ENCODE measurements at regions not wholly inside any gene's neighbourhood (a gene's known extent, or its start where the extent isn't known, plus 50 kb on each side); places are given as distances from the start of the nearest gene placed in this dataset.

DNA sequence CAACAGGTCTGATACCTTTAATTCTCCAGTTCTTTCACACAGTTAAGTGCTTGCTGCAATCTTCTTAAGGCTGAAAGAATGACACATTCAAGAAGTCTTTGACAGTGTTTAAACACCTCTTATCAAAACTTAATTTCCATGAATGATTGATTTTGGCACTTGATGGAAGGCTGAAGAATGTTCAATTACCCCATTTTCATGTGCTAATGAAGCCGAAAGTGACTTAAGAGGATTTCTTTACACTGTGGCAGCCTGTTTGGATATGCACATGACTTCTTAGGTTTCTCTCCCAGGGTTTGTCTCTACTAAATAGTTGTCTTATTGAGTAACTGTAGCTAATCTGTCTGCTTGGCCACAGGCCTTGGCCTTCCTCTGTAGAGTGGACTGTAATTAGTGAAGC is 81.1 kb upstream of the PRDM1 start:
- H3K27me3 ChIP-seq (ENCODE audit: control insufficient read depth, insufficient read depth, low read length), result peaks cover 5% of the 10 kb centered on the region
- no peaks in the 10 kb centered on the region for H3K9me3 ChIP-seq (ENCODE audit: control insufficient read depth, insufficient read depth, low read length)
- no peak overlapping the region for H3K4me3 ChIP-seq (ENCODE audit: low read depth, low read length)
- no peak overlapping the region for H3K27ac ChIP-seq (ENCODE audit: low read depth, low read length)
- DNase-seq (ENCODE audit: low read depth in 4 of 6, low spot score in 6 of 6), result no peak
- WGBS (ENCODE audit: insufficient coverage), result no CpG with 5 or more reads among the region's 1 CpG
- no peaks in the 10 kb centered on the region for H3K36me3 ChIP-seq (ENCODE audit: control insufficient read depth, insufficient read depth, low read length)
- H3K4me1 ChIP-seq (ENCODE audit: control insufficient read depth, insufficient read depth, low read length), result no peaks in the 10 kb centered on the region

DNA sequence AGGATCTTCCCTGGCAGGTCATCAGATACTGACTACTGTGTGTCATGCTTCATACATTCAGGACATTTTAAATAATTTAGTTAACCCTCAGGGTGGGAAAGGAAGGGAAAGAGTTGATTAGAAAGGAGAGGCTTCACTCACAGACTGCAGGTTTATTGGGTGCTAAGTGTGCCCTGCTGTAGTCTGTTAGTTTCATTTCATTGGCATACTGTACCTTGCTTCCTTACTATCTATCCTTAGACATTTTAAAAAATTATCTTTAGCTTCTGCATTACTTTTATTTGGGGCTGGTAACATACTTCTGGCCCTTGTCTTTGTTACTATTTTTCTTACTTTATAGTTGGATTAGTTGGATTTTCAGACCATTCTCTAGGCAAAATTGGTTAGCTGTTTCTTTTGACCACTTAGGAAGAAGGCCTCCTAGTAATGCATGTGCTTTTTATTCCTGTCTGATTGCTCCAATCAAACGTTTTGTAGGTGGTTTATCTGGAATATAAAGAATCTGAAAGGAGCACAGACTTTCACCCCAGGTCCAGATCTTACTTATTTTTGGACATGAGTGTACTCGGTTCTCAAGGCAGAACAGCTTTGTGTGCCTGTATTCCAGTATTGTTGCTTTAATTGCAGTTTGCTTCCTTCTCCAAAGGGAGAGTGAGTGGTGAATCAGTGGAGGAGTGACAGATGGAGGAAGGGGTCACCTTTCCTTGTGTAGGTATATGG is 82.7 kb upstream of the PRDM1 start:
- H3K27ac ChIP-seq (ENCODE audit: low read depth, low read length), result no peak overlapping the region
- no peaks in the 10 kb centered on the region for H3K9me3 ChIP-seq (ENCODE audit: control insufficient read depth, insufficient read depth, low read length)
- H3K36me3 ChIP-seq (ENCODE audit: control insufficient read depth, insufficient read depth, low read length), result no peaks in the 10 kb centered on the region
- no peak overlapping the region for H3K4me3 ChIP-seq (ENCODE audit: low read depth, low read length)
- no peaks in the 10 kb centered on the region for H3K4me1 ChIP-seq (ENCODE audit: control insufficient read depth, insufficient read depth, low read length)
- peaks cover 14% of the 10 kb centered on the region for H3K27me3 ChIP-seq (ENCODE audit: control insufficient read depth, insufficient read depth, low read length)
- 29% methylated on average over 2 of the region's 2 CpGs for WGBS (ENCODE audit: insufficient coverage)
- DNase-seq (ENCODE audit: low read depth in 4 of 6, low spot score in 6 of 6), result no peak

DNA sequence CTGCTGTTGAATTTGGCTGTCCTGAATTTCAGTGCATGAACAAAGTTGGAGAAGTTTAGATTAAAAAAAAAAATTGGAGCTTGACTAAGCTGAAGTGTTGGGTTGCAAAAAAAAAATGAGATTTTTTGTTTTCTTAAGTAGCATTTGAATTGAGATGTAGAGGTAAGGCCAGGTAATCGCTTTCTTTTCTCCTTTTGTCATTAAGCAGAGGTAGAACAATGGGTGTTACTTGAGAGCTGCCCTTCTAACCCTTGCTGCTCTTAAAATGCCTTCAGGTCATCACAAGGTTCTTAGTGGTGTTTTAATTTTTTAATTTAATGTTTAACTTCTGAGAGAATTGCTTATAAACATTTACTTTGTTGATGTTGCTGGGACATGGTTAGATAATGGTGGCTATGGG is 84.1 kb upstream of the PRDM1 start:
- peaks cover 26% of the 10 kb centered on the region for H3K27me3 ChIP-seq (ENCODE audit: control insufficient read depth, insufficient read depth, low read length)
- H3K9me3 ChIP-seq (ENCODE audit: control insufficient read depth, insufficient read depth, low read length), result no peaks in the 10 kb centered on the region
- no peak overlapping the region for H3K4me3 ChIP-seq (ENCODE audit: low read depth, low read length)
- H3K4me1 ChIP-seq (ENCODE audit: control insufficient read depth, insufficient read depth, low read length), result no peaks in the 10 kb centered on the region
- no CpG with 5 or more reads among the region's 1 CpG for WGBS (ENCODE audit: insufficient coverage)
- no peaks in the 10 kb centered on the region for H3K36me3 ChIP-seq (ENCODE audit: control insufficient read depth, insufficient read depth, low read length)
- no peak overlapping the region for H3K27ac ChIP-seq (ENCODE audit: low read depth, low read length)
- DNase-seq (ENCODE audit: low read depth in 4 of 6, low spot score in 6 of 6), result no peak

DNA sequence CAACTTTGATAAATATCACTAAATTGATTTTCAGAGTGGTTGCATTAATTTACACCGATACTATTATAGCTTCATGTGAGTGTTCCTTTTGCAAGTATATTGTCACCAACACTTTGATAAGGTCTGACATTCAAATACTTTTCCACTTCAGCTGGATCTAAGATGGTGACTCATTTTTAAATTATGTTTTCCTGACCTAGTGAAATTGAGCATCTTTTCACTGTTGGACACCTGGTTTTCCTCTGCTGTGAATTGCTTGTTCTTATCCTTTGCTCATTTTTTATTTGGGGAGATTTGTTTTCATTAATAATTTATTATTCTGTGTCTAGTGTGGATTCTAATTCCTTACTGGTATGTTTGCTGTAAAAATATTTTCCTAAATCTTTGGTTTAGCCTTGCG is 85.2 kb upstream of the PRDM1 start:
- Histone ChIP-seq H3K27ac (ENCODE audit: low read depth, low read length) (no peak overlapping the region), H3K36me3 (ENCODE audit: control insufficient read depth, insufficient read depth, low read length) (no peaks in the 10 kb centered on the region), H3K4me3 (ENCODE audit: low read depth, low read length) (no peak overlapping the region), H3K4me1 (ENCODE audit: control insufficient read depth, insufficient read depth, low read length) (no peaks in the 10 kb centered on the region), H3K27me3 (ENCODE audit: control insufficient read depth, insufficient read depth, low read length) (peaks cover 37% of the 10 kb centered on the region), H3K9me3 (ENCODE audit: control insufficient read depth, insufficient read depth, low read length) (no peaks in the 10 kb centered on the region)
- no CpG with 5 or more reads among the region's 2 CpGs for WGBS (ENCODE audit: insufficient coverage)
- DNase-seq (ENCODE audit: low read depth in 4 of 6, low spot score in 6 of 6), result no peak

DNA sequence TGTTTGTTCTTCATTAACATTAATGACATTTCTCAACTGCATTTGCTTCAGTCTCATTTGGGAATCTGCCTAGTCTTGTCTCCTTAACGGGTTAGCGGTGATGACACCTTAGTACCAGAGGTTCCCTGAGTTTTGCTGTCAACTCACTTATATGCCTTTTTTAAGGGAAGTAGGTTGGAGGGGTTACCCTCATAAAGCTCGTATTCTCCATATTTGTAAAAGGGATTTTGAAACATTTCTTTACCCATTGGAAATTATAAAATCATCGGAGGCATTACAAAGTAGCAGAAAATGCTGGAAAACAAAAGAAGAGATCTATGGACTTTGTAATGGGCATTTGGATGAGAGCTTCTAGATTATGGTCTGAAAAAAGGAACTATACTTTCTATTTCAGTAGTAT is 88.7 kb upstream of the PRDM1 start:
- DNase-seq (ENCODE audit: low read depth in 4 of 6, low spot score in 6 of 6), result no peak
- WGBS (ENCODE audit: insufficient coverage), result no CpG with 5 or more reads among the region's 4 CpGs
- Histone ChIP-seq H3K36me3 (ENCODE audit: control insufficient read depth, insufficient read depth, low read length) (no peaks in the 10 kb centered on the region), H3K4me3 (ENCODE audit: low read depth, low read length) (no peak overlapping the region), H3K9me3 (ENCODE audit: control insufficient read depth, insufficient read depth, low read length) (no peaks in the 10 kb centered on the region), H3K27ac (ENCODE audit: low read depth, low read length) (no peak overlapping the region), H3K4me1 (ENCODE audit: control insufficient read depth, insufficient read depth, low read length) (peaks cover 18% of the 10 kb centered on the region), H3K27me3 (ENCODE audit: control insufficient read depth, insufficient read depth, low read length) (peaks cover 67% of the 10 kb centered on the region)

DNA sequence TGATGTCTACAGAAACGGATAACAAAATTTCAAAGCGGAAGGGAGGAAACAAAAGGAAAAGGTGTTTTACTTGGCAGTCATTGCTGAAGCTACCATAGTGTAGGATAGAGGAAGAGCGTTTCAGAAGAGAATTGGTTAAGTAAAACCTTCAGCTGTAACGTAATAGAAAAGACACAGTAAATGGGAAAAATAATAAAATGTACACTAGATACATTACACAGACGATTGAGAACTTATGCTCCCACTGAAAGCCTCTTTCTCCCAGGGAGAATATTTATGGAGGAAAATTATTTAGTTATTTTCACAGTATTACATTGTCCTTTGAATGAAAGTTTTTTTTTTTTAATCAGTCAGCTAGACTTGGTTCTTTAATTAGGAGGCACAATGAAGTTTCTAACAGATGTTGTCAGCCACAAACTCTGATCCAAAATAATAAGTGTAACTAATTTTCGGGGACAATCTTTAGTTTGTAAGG is 90.7 kb upstream of the PRDM1 start:
- no peak overlapping the region for H3K4me3 ChIP-seq (ENCODE audit: low read depth, low read length)
- WGBS (ENCODE audit: insufficient coverage), result no CpG with 5 or more reads among the region's 6 CpGs
- H3K9me3 ChIP-seq (ENCODE audit: control insufficient read depth, insufficient read depth, low read length), result no peaks in the 10 kb centered on the region
- peak in 1 of 6 donors; percentile 40 for DNase-seq (ENCODE audit: low read depth in 4 of 6, low spot score in 6 of 6)
- peaks cover 87% of the 10 kb centered on the region for H3K27me3 ChIP-seq (ENCODE audit: control insufficient read depth, insufficient read depth, low read length)
- peaks cover 26% of the 10 kb centered on the region for H3K4me1 ChIP-seq (ENCODE audit: control insufficient read depth, insufficient read depth, low read length)
- no peak overlapping the region for H3K27ac ChIP-seq (ENCODE audit: low read depth, low read length)
- no peaks in the 10 kb centered on the region for H3K36me3 ChIP-seq (ENCODE audit: control insufficient read depth, insufficient read depth, low read length)

DNA sequence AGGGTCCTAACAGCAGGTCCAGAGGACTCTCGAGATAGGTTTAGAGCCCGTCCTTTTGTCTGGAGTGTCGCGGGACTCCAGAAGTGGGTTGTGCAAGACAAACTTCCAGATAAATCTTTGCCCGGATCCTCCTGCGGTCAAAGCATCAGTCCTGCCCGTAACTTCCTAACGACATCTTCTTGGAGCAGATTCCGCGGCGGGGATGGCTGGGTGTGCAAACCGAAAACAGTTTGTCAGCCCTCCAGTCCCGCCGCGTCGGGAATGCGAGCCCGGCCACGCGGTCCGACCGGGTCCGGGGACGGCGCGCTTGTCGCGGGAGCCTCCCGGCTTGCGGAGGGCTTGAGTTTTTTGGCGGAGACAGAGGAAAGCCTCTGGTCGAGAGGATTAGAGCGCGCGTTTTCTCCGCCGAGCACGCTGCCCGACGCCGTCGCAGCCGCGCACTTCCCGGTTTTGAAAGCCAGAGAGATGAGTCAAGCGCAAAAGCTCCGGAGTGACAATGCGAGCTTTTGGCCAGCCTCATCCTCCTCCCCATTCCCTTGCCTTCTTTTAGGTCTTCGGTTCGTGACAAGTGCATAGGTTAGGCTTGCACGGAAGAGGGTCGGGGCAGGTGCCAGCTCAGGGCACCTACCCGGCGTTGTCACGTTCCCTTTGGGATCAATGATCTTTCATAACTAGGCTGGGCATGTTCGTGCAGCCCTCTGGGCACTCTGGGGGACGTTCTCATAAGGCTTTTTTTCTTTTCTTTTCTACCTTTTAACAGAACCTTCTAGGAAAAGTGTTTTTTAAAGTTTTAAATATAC is 91.3 kb upstream of the PRDM1 start:
- no peak overlapping the region for H3K27ac ChIP-seq (ENCODE audit: low read depth, low read length)
- DNase-seq (ENCODE audit: low read depth in 4 of 6, low spot score in 6 of 6), result peak in 2 of 6 donors; percentile 67 to 76
- WGBS (ENCODE audit: insufficient coverage), result under 1% methylated on average over 55 of the region's 57 CpGs
- H3K9me3 ChIP-seq (ENCODE audit: control insufficient read depth, insufficient read depth, low read length), result no peaks in the 10 kb centered on the region
- H3K4me1 ChIP-seq (ENCODE audit: control insufficient read depth, insufficient read depth, low read length), result peaks cover 26% of the 10 kb centered on the region
- peak overlapping the region; percentile 44 for H3K4me3 ChIP-seq (ENCODE audit: low read depth, low read length)
- H3K36me3 ChIP-seq (ENCODE audit: control insufficient read depth, insufficient read depth, low read length), result no peaks in the 10 kb centered on the region
- H3K27me3 ChIP-seq (ENCODE audit: control insufficient read depth, insufficient read depth, low read length), result peaks cover 93% of the 10 kb centered on the region

DNA sequence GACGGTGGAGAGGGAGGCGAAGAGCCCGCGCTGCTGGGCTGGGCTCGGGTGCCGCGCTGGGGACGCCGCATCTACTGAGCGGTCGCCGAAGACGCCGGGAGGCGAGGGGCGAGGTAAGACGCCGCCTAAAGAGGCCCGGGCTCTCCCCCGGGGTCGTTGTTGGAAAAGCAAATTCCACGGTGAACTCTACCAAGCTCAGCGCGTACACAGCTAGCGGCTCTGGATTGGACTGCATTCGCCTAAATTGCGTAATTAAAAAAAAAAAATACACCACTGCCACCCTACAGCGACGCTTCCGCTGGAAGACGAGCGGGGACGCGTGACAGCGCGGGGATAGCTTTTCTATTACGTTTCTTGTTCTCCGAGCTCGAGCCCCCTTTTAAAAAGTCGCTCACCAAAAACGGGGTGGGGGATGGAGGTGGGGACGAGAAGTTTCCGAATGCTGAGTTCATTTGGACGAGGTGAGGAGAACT is 92.0 kb upstream of the PRDM1 start:
- H3K36me3 ChIP-seq (ENCODE audit: control insufficient read depth, insufficient read depth, low read length), result no peaks in the 10 kb centered on the region
- peaks cover 26% of the 10 kb centered on the region for H3K4me1 ChIP-seq (ENCODE audit: control insufficient read depth, insufficient read depth, low read length)
- H3K4me3 ChIP-seq (ENCODE audit: low read depth, low read length), result peak overlapping the region; percentile 44
- peak in 1 of 6 donors; percentile 73 for DNase-seq (ENCODE audit: low read depth in 4 of 6, low spot score in 6 of 6)
- H3K27ac ChIP-seq (ENCODE audit: low read depth, low read length), result no peak overlapping the region
- under 1% methylated on average over 30 of the region's 44 CpGs for WGBS (ENCODE audit: insufficient coverage)
- H3K27me3 ChIP-seq (ENCODE audit: control insufficient read depth, insufficient read depth, low read length), result peaks cover 96% of the 10 kb centered on the region
- H3K9me3 ChIP-seq (ENCODE audit: control insufficient read depth, insufficient read depth, low read length), result no peaks in the 10 kb centered on the region

DNA sequence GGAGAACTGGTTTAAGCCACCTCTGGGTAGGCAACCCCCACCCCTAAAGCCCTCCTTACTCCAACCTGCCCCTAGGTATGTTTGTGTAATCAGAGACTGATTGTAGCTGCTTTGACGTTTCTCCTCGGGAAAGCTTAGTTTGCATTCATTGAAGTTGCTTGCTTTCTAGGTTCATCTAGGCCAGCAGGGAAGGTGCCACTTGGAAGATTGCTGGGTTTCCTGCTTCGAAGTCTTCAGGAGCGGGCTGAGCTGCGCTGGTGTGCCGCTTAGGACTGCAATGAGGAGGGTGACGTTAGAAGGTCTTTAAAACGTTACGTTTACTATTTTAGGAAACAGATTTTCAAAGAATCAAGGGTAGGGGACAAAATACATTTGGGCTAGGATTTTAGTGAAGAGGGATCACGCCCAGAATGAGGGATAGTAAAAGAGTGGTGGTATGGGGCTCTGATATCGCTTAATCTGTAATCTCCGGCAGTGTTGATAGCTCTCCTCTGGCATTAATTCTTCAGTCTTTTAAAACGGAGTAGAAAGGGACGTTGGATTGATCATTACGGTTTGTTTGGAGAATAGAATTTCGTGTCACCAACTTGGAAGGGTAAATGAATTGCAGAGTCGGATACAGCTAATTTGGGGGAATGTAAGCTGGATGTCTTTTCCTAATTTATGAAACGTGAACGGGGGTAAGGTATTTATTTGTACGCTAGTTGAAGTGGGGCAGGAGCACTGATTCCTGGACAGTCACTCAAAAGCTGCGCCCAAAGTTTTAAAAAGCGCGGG is 92.6 kb upstream of the PRDM1 start:
- Histone ChIP-seq H3K4me3 (ENCODE audit: low read depth, low read length) (peak overlapping the region; percentile 44), H3K9me3 (ENCODE audit: control insufficient read depth, insufficient read depth, low read length) (no peaks in the 10 kb centered on the region), H3K27me3 (ENCODE audit: control insufficient read depth, insufficient read depth, low read length) (peaks cover 96% of the 10 kb centered on the region), H3K36me3 (ENCODE audit: control insufficient read depth, insufficient read depth, low read length) (no peaks in the 10 kb centered on the region), H3K27ac (ENCODE audit: low read depth, low read length) (no peak overlapping the region), H3K4me1 (ENCODE audit: control insufficient read depth, insufficient read depth, low read length) (peaks cover 26% of the 10 kb centered on the region)
- peak in 2 of 6 donors; percentile 47 to 51 for DNase-seq (ENCODE audit: low read depth in 4 of 6, low spot score in 6 of 6)
- 4% methylated on average over 23 of the region's 23 CpGs for WGBS (ENCODE audit: insufficient coverage)

All from spinal cord (tissue), 9 donors.